ENCODE measurements at regions not wholly inside any gene's neighbourhood (a gene's known extent, or its start where the extent isn't known, plus 50 kb on each side); places are given as distances from the start of the nearest gene placed in this dataset.
"Not testable (repeated sequence)": the region's sequence is repeated elsewhere in the genome, so short reads cannot be mapped to it uniquely, and the experiment has no call there.

DNA sequence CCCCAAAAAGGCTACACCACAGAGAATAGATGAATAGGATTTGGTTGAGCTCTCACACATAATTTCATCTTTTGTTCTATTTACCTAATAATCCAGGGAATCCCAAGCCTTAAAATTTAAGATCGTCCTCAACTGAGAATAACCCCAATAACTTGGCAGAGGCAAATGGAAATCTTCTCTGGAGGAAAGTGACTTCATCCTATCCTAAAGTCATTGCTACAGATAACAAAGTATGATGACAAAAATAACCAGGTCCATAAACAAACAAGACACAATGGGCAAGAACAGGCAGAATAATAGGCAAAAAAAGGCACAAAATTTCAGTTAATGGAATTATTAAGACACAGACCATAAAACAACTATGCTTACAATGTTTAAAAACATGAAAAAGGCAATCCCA, 177.3 kb upstream of the STK26 start:
- no peak overlapping the region for H3K4me3 ChIP-seq (replicated peaks in 1 of 2; ENCODE audit: low read depth in 2 of 2, low read length in 2 of 2)
- TF ChIP-seq CTCF (IDR thresholded peaks at IDR 0.05; ENCODE audit: low read depth, low read length) = no peak
- DNase-seq (ENCODE audit: low read depth in 2 of 2) = no peak

DNA sequence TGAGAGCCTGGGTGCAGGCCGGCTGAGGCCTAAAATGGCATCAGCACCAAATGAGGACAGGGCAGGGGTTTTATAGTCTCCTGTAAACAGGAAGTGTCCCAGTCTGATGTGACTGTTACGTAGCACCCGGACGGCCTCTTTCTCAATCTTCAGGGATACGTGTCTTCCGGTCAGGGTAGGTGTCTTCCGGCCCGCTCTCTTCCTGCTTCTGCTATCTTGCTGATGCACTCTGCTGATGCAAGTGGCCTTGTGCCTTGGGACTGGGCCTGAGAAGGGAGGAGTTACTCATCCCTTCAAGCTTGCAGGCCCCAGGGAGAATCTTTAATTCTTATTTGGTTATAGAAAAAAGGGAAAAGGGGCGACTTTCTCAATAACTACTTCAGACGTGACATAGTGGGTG, 172.1 kb upstream of the STK26 start:
- not testable (repeated sequence) for DNase-seq (ENCODE audit: low read depth in 2 of 2); H3K4me3 ChIP-seq (replicated peaks in 1 of 2; ENCODE audit: low read depth in 2 of 2, low read length in 2 of 2)

DNA sequence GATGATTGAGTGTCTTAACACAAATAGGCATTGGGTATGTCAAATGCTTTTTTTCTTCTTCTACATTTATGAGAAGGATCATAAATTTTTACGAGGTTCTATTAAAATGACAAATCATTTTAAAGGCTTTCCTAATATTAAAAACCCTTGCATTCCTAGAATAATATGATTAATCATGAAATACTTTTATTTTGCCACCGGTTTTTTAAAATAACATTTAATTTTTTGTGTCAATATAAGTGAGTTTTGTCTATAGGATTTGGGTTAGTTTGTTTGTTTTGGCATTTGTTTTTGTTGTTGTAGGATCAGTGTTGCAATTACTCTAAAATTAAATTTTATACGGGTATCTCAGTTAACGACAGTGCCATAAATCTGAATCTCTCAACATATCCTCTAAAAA, 169.7 kb upstream of the STK26 start:
- no peak overlapping the region for H3K4me3 ChIP-seq (replicated peaks in 1 of 2; ENCODE audit: low read depth in 2 of 2, low read length in 2 of 2)
- no peak for TF ChIP-seq CTCF (IDR thresholded peaks at IDR 0.05; ENCODE audit: low read depth, low read length)
- no peak for DNase-seq (ENCODE audit: low read depth in 2 of 2)

DNA sequence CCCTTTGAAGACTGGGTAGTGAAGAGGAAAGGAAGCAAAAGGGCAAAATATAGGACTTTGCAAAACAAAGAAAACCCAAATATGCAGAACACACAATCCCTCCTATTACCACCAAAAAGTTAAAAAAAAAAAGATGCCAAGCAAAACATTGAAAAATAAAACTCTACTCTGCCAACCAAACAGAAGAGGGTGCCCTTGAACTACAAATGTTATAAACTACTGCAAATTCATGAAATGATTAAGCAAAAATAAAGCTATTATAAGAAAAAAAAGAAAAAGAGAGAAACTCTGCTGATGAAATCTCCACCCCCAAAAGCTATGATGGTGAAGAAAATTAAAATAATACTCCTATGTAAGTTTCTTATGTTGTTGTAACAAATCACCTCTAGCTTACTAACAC, 168.5 kb upstream of the STK26 start:
- no peak for TF ChIP-seq CTCF (IDR thresholded peaks at IDR 0.05; ENCODE audit: low read depth, low read length)
- DNase-seq (ENCODE audit: low read depth in 2 of 2) = peak; percentile 14 to 28
- H3K4me3 ChIP-seq (replicated peaks in 1 of 2; ENCODE audit: low read depth in 2 of 2, low read length in 2 of 2) = no peak overlapping the region

GRCh38 chrX:131861088-131861787, 161.9 kb upstream of the STK26 start:
- TF ChIP-seq CTCF (IDR thresholded peaks at IDR 0.05; ENCODE audit: low read depth, low read length) = no peak
- H3K4me3 ChIP-seq (replicated peaks in 1 of 2; ENCODE audit: low read depth in 2 of 2, low read length in 2 of 2) = no peak overlapping the region
- DNase-seq (ENCODE audit: low read depth in 2 of 2) = no peak

- H3K4me3 ChIP-seq (replicated peaks in 1 of 2; ENCODE audit: low read depth in 2 of 2, low read length in 2 of 2) = no peak overlapping the region
- TF ChIP-seq CTCF (IDR thresholded peaks at IDR 0.05; ENCODE audit: low read depth, low read length) = no peak
- no peak for DNase-seq (ENCODE audit: low read depth in 2 of 2)
Observed at GRCh38 chrX:131862321-131862720, 160.8 kb upstream of the STK26 start.

GRCh38 chrX:131869182-131869581, 153.9 kb upstream of the STK26 start:
- H3K4me3 ChIP-seq (replicated peaks in 1 of 2; ENCODE audit: low read depth in 2 of 2, low read length in 2 of 2) = no peak overlapping the region
- no peak for DNase-seq (ENCODE audit: low read depth in 2 of 2)
- no peak for TF ChIP-seq CTCF (IDR thresholded peaks at IDR 0.05; ENCODE audit: low read depth, low read length)

All from cardiac fibroblast (primary cell).